ENCODE measurements at regions not wholly inside any gene's neighbourhood (a gene's known extent, or its start where the extent isn't known, plus 50 kb on each side); places are given as distances from the start of the nearest gene placed in this dataset.
"Not testable (repeated sequence)": the region's sequence is repeated elsewhere in the genome, so short reads cannot be mapped to it uniquely, and the experiment has no call there.

- not testable (repeated sequence) for H3K27me3 ChIP-seq (ENCODE audit: control insufficient read depth, insufficient read depth, low read length); H3K27ac ChIP-seq (ENCODE audit: low read depth, low read length); H3K36me3 ChIP-seq (ENCODE audit: control insufficient read depth, insufficient read depth, low read length); H3K4me3 ChIP-seq (ENCODE audit: low read length); H3K4me1 ChIP-seq (ENCODE audit: control insufficient read depth, insufficient read depth, low read length); H3K9ac ChIP-seq (ENCODE audit: low read length)
Observed at GRCh38 chr2:66632882-66633281, 198.0 kb downstream of the MEIS1 start.

- no peaks in the 10 kb centered on the region for H3K36me3 ChIP-seq (ENCODE audit: control insufficient read depth, insufficient read depth, low read length)
- no peaks in the 10 kb centered on the region for H3K4me1 ChIP-seq (ENCODE audit: control insufficient read depth, insufficient read depth, low read length)
- H3K9ac ChIP-seq (ENCODE audit: low read length), result no peak overlapping the region
- H3K4me3 ChIP-seq (ENCODE audit: low read length), result no peak overlapping the region
- H3K27ac ChIP-seq (ENCODE audit: low read depth, low read length), result no peak overlapping the region
- no peaks in the 10 kb centered on the region for H3K27me3 ChIP-seq (ENCODE audit: control insufficient read depth, insufficient read depth, low read length)
Observed at GRCh38 chr2:66633631-66634030, 198.7 kb downstream of the MEIS1 start.

GRCh38 chr2:66634784-66635183, 199.9 kb downstream of the MEIS1 start:
- no peak overlapping the region for H3K27ac ChIP-seq (ENCODE audit: low read depth, low read length)
- H3K9ac ChIP-seq (ENCODE audit: low read length), result no peak overlapping the region
- no peaks in the 10 kb centered on the region for H3K36me3 ChIP-seq (ENCODE audit: control insufficient read depth, insufficient read depth, low read length)
- H3K4me3 ChIP-seq (ENCODE audit: low read length), result no peak overlapping the region
- H3K27me3 ChIP-seq (ENCODE audit: control insufficient read depth, insufficient read depth, low read length), result no peaks in the 10 kb centered on the region
- H3K4me1 ChIP-seq (ENCODE audit: control insufficient read depth, insufficient read depth, low read length), result no peaks in the 10 kb centered on the region

GRCh38 chr2:66641685-66642084, 206.8 kb downstream of the MEIS1 start:
- no peak overlapping the region for H3K4me3 ChIP-seq (ENCODE audit: low read length)
- H3K9ac ChIP-seq (ENCODE audit: low read length), result no peak overlapping the region
- no peaks in the 10 kb centered on the region for H3K36me3 ChIP-seq (ENCODE audit: control insufficient read depth, insufficient read depth, low read length)
- H3K27me3 ChIP-seq (ENCODE audit: control insufficient read depth, insufficient read depth, low read length), result no peaks in the 10 kb centered on the region
- no peaks in the 10 kb centered on the region for H3K4me1 ChIP-seq (ENCODE audit: control insufficient read depth, insufficient read depth, low read length)
- no peak overlapping the region for H3K27ac ChIP-seq (ENCODE audit: low read depth, low read length)

- not testable (repeated sequence) for H3K4me3 ChIP-seq (ENCODE audit: low read length); H3K27ac ChIP-seq (ENCODE audit: low read depth, low read length); H3K27me3 ChIP-seq (ENCODE audit: control insufficient read depth, insufficient read depth, low read length); H3K4me1 ChIP-seq (ENCODE audit: control insufficient read depth, insufficient read depth, low read length); H3K9ac ChIP-seq (ENCODE audit: low read length); H3K36me3 ChIP-seq (ENCODE audit: control insufficient read depth, insufficient read depth, low read length)
Observed at GRCh38 chr2:66648081-66648480, 213.2 kb downstream of the MEIS1 start.

- Histone ChIP-seq H3K4me1 (ENCODE audit: control insufficient read depth, insufficient read depth, low read length) (no peaks in the 10 kb centered on the region), H3K36me3 (ENCODE audit: control insufficient read depth, insufficient read depth, low read length) (no peaks in the 10 kb centered on the region), H3K27me3 (ENCODE audit: control insufficient read depth, insufficient read depth, low read length) (no peaks in the 10 kb centered on the region), H3K27ac (ENCODE audit: low read depth, low read length) (no peak overlapping the region), H3K4me3 (ENCODE audit: low read length) (no peak overlapping the region), H3K9ac (ENCODE audit: low read length) (no peak overlapping the region)
Observed at GRCh38 chr2:66649006-66649405, 214.1 kb downstream of the MEIS1 start.

- Histone ChIP-seq H3K4me3 (ENCODE audit: low read length) (no peak overlapping the region), H3K4me1 (ENCODE audit: control insufficient read depth, insufficient read depth, low read length) (no peaks in the 10 kb centered on the region), H3K27ac (ENCODE audit: low read depth, low read length) (no peak overlapping the region), H3K9ac (ENCODE audit: low read length) (no peak overlapping the region), H3K27me3 (ENCODE audit: control insufficient read depth, insufficient read depth, low read length) (no peaks in the 10 kb centered on the region), H3K36me3 (ENCODE audit: control insufficient read depth, insufficient read depth, low read length) (no peaks in the 10 kb centered on the region)
Observed at GRCh38 chr2:66651295-66651694, 216.4 kb downstream of the MEIS1 start.

- Histone ChIP-seq H3K27me3 (ENCODE audit: control insufficient read depth, insufficient read depth, low read length) (no peaks in the 10 kb centered on the region), H3K27ac (ENCODE audit: low read depth, low read length) (no peak overlapping the region), H3K9ac (ENCODE audit: low read length) (no peak overlapping the region), H3K4me1 (ENCODE audit: control insufficient read depth, insufficient read depth, low read length) (no peaks in the 10 kb centered on the region), H3K4me3 (ENCODE audit: low read length) (no peak overlapping the region), H3K36me3 (ENCODE audit: control insufficient read depth, insufficient read depth, low read length) (no peaks in the 10 kb centered on the region)
Observed at GRCh38 chr2:66660804-66661203, 225.9 kb downstream of the MEIS1 start.

- H3K36me3 ChIP-seq (ENCODE audit: control insufficient read depth, insufficient read depth, low read length), result no peaks in the 10 kb centered on the region
- H3K27ac ChIP-seq (ENCODE audit: low read depth, low read length), result no peak overlapping the region
- no peak overlapping the region for H3K9ac ChIP-seq (ENCODE audit: low read length)
- H3K4me1 ChIP-seq (ENCODE audit: control insufficient read depth, insufficient read depth, low read length), result no peaks in the 10 kb centered on the region
- H3K4me3 ChIP-seq (ENCODE audit: low read length), result no peak overlapping the region
- no peaks in the 10 kb centered on the region for H3K27me3 ChIP-seq (ENCODE audit: control insufficient read depth, insufficient read depth, low read length)
Observed at GRCh38 chr2:66661253-66662173, 226.6 kb downstream of the MEIS1 start.

- no peaks in the 10 kb centered on the region for H3K36me3 ChIP-seq (ENCODE audit: control insufficient read depth, insufficient read depth, low read length)
- H3K27ac ChIP-seq (ENCODE audit: low read depth, low read length), result no peak overlapping the region
- H3K4me3 ChIP-seq (ENCODE audit: low read length), result no peak overlapping the region
- no peaks in the 10 kb centered on the region for H3K27me3 ChIP-seq (ENCODE audit: control insufficient read depth, insufficient read depth, low read length)
- no peaks in the 10 kb centered on the region for H3K4me1 ChIP-seq (ENCODE audit: control insufficient read depth, insufficient read depth, low read length)
- no peak overlapping the region for H3K9ac ChIP-seq (ENCODE audit: low read length)
Observed at GRCh38 chr2:66665124-66665984, 230.4 kb downstream of the MEIS1 start.

- Histone ChIP-seq H3K27ac (ENCODE audit: low read depth, low read length) (no peak overlapping the region), H3K36me3 (ENCODE audit: control insufficient read depth, insufficient read depth, low read length) (no peaks in the 10 kb centered on the region), H3K27me3 (ENCODE audit: control insufficient read depth, insufficient read depth, low read length) (no peaks in the 10 kb centered on the region), H3K4me3 (ENCODE audit: low read length) (no peak overlapping the region), H3K4me1 (ENCODE audit: control insufficient read depth, insufficient read depth, low read length) (no peaks in the 10 kb centered on the region), H3K9ac (ENCODE audit: low read length) (no peak overlapping the region)
Observed at GRCh38 chr2:66667301-66667700, 232.4 kb downstream of the MEIS1 start.

GRCh38 chr2:66673286-66673685, 238.4 kb downstream of the MEIS1 start:
- Histone ChIP-seq H3K27me3 (ENCODE audit: control insufficient read depth, insufficient read depth, low read length) (no peaks in the 10 kb centered on the region), H3K4me3 (ENCODE audit: low read length) (no peak overlapping the region), H3K36me3 (ENCODE audit: control insufficient read depth, insufficient read depth, low read length) (no peaks in the 10 kb centered on the region), H3K4me1 (ENCODE audit: control insufficient read depth, insufficient read depth, low read length) (no peaks in the 10 kb centered on the region), H3K27ac (ENCODE audit: low read depth, low read length) (no peak overlapping the region), H3K9ac (ENCODE audit: low read length) (no peak overlapping the region)

Data from rectal smooth muscle tissue (tissue), 1 donor.